SK-N-SH treated with all-trans-retinoic acid at 6 μM for 48 hours (cell line): ENCODE measurements at regions not wholly inside any gene's neighbourhood (a gene's known extent, or its start where the extent isn't known, plus 50 kb on each side); places are given as distances from the start of the nearest gene placed in this dataset.

Experiments used
- ATAC-seq: fragments of 200-7000 bp; cut with Tn5 transposase; 3 replicates; pipeline ENCODE4 v1.9.1; 2020; ENCODE audit warnings: mild to moderate bottlenecking, moderate library complexity
- BACH2 ChIP-seq: fragments of 250-450 bp; sonication (Bioruptor Pico); IDR thresholded peaks from 2 replicates; pipeline ENCODE4 v1.9.0; 2021; ENCODE audit warnings: mild to moderate bottlenecking, borderline replicate concordance
- CREB5 ChIP-seq: fragments of 250-450 bp; sonication (Bioruptor Pico); IDR thresholded peaks from 2 replicates; pipeline ENCODE4 v1.5.1; 2020; ENCODE audit warnings: low read depth, mild to moderate bottlenecking, moderate library complexity
- CSDC2 ChIP-seq: fragments of 250-450 bp; sonication (Bioruptor Pico); IDR thresholded peaks from 2 replicates; pipeline ENCODE4 v1.5.0; 2020; ENCODE audit warnings: mild to moderate bottlenecking, moderate library complexity
- CSRNP3 ChIP-seq: fragments of 250-450 bp; sonication (Bioruptor Pico); IDR thresholded peaks from 2 replicates; pipeline ENCODE4 v1.5.1; 2021; ENCODE audit warnings: mild to moderate bottlenecking, moderate library complexity
- ISL1 ChIP-seq: fragments of 250-450 bp; sonication (Bioruptor Pico); IDR thresholded peaks from 2 replicates; pipeline ENCODE4 v2.1.2; 2022; ENCODE audit warnings: mild to moderate bottlenecking, moderate library complexity
- OSR1 ChIP-seq: fragments of 250-450 bp; sonication (Bioruptor Pico); IDR thresholded peaks from 2 replicates; pipeline ENCODE4 v1.8.0; 2022; ENCODE audit warnings: moderate library complexity, mild to moderate bottlenecking, inconsistent platforms
- PATZ1 ChIP-seq: fragments of 250-450 bp; sonication (Bioruptor Pico); IDR thresholded peaks from 2 replicates; pipeline ENCODE4 v1.8.0; 2020; ENCODE audit warnings: mild to moderate bottlenecking, moderate library complexity, borderline replicate concordance
- RARB ChIP-seq: fragments of 250-450 bp; sonication (Bioruptor Pico); IDR thresholded peaks from 2 replicates; pipeline ENCODE4 v1.8.0; 2021; ENCODE audit warnings: mild to moderate bottlenecking, moderate library complexity
- SNAI2 ChIP-seq: fragments of 250-450 bp; sonication (Bioruptor Pico); IDR thresholded peaks from 2 replicates; pipeline ENCODE4 v1.5.0; 2020; ENCODE audit warnings: mild to moderate bottlenecking, moderate library complexity
- TCF4 ChIP-seq: fragments of 250-450 bp; sonication (Bioruptor Pico); IDR thresholded peaks from 2 replicates; pipeline ENCODE4 v1.8.0; 2021; ENCODE audit warnings: mild to moderate bottlenecking, moderate library complexity, borderline replicate concordance
- TOX ChIP-seq: fragments of 250-450 bp; sonication (Bioruptor Pico); IDR thresholded peaks from 2 replicates; pipeline ENCODE4 v1.8.0; 2021; ENCODE audit warnings: mild to moderate bottlenecking, moderate library complexity, borderline replicate concordance
- ZC3H10 ChIP-seq: fragments of 250-450 bp; sonication (Bioruptor Pico); IDR thresholded peaks from 2 replicates; pipeline ENCODE4 v1.5.1; 2021; ENCODE audit warnings: mild to moderate bottlenecking, moderate library complexity
- ZFP30 ChIP-seq: fragments of 450-650 bp; formaldehyde crosslinking; IDR thresholded peaks from 2 replicates; pipeline ENCODE4 v1.5.0; 2022; ENCODE audit warnings: mild to moderate bottlenecking, moderate library complexity
- ZNF565 ChIP-seq: fragments of 450-650 bp; formaldehyde crosslinking; conservative IDR thresholded peaks from 2 replicates; pipeline ENCODE4 v1.5.0; 2020; ENCODE audit warnings: low read depth, mild to moderate bottlenecking, moderate library complexity
- ZNF70 ChIP-seq: fragments of 450-650 bp; formaldehyde crosslinking; IDR thresholded peaks from 2 replicates; pipeline ENCODE4 v1.5.0; 2020; ENCODE audit warnings: mild to moderate bottlenecking, moderate library complexity
- TF ChIP-seq, protein P1 (sequence below): fragments of 250-450 bp; sonication (Bioruptor Pico); IDR thresholded peaks from 2 replicates; pipeline ENCODE4 v1.5.0; 2020; ENCODE audit warnings: mild to moderate bottlenecking, moderate library complexity
- TF ChIP-seq, protein P2 (sequence below): fragments of 250-450 bp; sonication (Bioruptor Pico); IDR thresholded peaks from 2 replicates; pipeline ENCODE4 v1.8.0; 2021; ENCODE audit warnings: low read depth, mild to moderate bottlenecking, moderate library complexity, borderline replicate concordance

- ATAC-seq, result no peak
- TF ChIP-seq RARB (no peak), SNAI2 (CRISPR knock-in tag) (no peak), TOX (no peak), CREB5 (CRISPR knock-in tag) (no peak), TCF4 (CRISPR knock-in tag) (no peak)
Observed at GRCh38 chr6:8918196-8918595, 482.9 kb upstream of the SLC35B3 start.

DNA sequence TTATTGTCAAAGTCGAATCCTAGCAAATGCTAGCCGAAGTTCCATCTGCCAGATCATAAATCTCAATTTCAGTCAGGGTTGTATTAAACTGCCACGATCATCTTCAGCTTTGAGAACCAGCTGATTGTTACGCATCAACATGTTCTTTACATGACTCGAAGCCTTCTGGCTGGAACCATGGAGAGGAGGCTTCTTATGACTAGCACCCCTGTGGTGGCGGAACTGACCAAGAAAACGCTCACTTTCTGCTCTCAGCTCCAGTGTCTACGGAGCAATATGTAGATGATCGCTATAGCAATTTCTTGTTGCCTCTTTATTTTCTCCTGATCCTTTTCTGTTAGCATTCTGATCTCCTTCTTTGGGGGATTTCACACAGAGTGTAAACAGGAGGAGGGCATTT is 479.4 kb upstream of the SLC35B3 start:
- no peak for ATAC-seq
- TF ChIP-seq CSDC2 (CRISPR knock-in tag) (no peak), PATZ1 (CRISPR knock-in tag) (no peak), ZFP30 (CRISPR knock-in tag) (no peak), OSR1 (CRISPR knock-in tag) (no peak), ZC3H10 (CRISPR knock-in tag) (no peak), CREB5 (CRISPR knock-in tag) (no peak), RARB (no peak), ZNF565 (CRISPR knock-in tag) (no peak), ZNF70 (CRISPR knock-in tag) (no peak), TCF4 (CRISPR knock-in tag) (no peak), ISL1 (CRISPR knock-in tag) (no peak), SNAI2 (CRISPR knock-in tag) (no peak), BACH2 (CRISPR knock-in tag) (no peak), CSRNP3 (CRISPR knock-in tag) (no peak)
- TF ChIP-seq, protein P1, sequence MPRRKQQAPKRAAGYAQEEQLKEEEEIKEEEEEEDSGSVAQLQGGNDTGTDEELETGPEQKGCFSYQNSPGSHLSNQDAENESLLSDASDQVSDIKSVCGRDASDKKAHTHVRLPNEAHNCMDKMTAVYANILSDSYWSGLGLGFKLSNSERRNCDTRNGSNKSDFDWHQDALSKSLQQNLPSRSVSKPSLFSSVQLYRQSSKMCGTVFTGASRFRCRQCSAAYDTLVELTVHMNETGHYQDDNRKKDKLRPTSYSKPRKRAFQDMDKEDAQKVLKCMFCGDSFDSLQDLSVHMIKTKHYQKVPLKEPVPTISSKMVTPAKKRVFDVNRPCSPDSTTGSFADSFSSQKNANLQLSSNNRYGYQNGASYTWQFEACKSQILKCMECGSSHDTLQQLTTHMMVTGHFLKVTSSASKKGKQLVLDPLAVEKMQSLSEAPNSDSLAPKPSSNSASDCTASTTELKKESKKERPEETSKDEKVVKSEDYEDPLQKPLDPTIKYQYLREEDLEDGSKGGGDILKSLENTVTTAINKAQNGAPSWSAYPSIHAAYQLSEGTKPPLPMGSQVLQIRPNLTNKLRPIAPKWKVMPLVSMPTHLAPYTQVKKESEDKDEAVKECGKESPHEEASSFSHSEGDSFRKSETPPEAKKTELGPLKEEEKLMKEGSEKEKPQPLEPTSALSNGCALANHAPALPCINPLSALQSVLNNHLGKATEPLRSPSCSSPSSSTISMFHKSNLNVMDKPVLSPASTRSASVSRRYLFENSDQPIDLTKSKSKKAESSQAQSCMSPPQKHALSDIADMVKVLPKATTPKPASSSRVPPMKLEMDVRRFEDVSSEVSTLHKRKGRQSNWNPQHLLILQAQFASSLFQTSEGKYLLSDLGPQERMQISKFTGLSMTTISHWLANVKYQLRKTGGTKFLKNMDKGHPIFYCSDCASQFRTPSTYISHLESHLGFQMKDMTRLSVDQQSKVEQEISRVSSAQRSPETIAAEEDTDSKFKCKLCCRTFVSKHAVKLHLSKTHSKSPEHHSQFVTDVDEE, result no peak
- TF ChIP-seq, protein P2, sequence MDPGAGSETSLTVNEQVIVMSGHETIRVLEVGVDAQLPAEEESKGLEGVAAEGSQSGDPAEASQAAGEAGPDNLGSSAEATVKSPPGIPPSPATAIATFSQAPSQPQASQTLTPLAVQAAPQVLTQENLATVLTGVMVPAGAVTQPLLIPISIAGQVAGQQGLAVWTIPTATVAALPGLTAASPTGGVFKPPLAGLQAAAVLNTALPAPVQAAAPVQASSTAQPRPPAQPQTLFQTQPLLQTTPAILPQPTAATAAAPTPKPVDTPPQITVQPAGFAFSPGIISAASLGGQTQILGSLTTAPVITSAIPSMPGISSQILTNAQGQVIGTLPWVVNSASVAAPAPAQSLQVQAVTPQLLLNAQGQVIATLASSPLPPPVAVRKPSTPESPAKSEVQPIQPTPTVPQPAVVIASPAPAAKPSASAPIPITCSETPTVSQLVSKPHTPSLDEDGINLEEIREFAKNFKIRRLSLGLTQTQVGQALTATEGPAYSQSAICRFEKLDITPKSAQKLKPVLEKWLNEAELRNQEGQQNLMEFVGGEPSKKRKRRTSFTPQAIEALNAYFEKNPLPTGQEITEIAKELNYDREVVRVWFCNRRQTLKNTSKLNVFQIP, result no peak

DNA sequence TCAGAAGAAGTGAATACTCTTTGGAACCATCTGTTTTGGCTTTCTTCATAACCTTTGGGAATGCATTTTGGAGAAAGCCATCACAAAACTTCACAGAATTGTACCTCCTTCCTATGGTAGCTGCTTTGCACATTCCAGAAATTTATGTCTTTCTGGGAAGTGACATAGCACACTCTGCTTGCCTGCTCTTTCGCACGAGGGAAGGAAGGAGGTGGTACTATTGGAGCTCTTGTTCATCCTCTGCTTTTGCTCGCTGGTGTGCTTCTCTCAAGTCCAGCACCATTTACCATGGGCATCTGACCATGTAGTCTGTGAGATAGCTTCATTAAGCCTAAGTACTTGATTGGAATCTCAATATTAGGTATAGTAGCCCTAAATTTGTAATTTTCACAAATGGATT is 473.3 kb upstream of the SLC35B3 start:
- TF ChIP-seq TOX (no peak), CREB5 (CRISPR knock-in tag) (no peak)
- no peak for ATAC-seq
